22Rv1 (cell line): ENCODE measurements at regions not wholly inside any gene's neighbourhood (a gene's known extent, or its start where the extent isn't known, plus 50 kb on each side); places are given as distances from the start of the nearest gene placed in this dataset.

ENCODE experiments used
- ZFX ChIP-seq: fragments of 450-650 bp; IDR thresholded peaks from 2 replicates; pipeline ENCODE4 v1.6.1; 2017; ENCODE audit warnings: antibody characterized with exemption, borderline replicate concordance
- TF ChIP-seq, protein P1 (sequence below): fragments of 450-650 bp; IDR thresholded peaks from 2 replicates; pipeline ENCODE4 v1.5.1; 2017; ENCODE audit warnings: mild to moderate bottlenecking

DNA sequence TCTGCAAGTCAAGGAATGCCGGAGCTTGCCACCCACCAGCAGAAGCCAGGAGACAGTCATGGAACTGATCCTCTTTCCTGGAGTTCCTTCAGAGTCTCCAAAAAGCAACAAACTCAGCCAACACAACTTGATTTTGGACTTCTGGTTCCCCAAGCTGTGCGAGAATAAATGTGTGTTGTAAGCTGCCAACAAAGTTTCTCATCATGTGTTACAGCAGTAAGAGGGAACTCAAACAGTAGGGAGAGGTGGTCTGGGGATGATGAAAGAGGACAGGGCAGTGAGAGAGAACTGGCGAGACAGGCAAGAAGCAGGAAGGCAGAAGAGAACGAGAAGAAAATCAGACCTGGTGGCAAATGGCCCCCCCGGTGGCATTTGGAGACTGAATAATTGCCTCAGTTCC is 204.9 kb downstream of the MAF start:
- TF ChIP-seq, protein P1, sequence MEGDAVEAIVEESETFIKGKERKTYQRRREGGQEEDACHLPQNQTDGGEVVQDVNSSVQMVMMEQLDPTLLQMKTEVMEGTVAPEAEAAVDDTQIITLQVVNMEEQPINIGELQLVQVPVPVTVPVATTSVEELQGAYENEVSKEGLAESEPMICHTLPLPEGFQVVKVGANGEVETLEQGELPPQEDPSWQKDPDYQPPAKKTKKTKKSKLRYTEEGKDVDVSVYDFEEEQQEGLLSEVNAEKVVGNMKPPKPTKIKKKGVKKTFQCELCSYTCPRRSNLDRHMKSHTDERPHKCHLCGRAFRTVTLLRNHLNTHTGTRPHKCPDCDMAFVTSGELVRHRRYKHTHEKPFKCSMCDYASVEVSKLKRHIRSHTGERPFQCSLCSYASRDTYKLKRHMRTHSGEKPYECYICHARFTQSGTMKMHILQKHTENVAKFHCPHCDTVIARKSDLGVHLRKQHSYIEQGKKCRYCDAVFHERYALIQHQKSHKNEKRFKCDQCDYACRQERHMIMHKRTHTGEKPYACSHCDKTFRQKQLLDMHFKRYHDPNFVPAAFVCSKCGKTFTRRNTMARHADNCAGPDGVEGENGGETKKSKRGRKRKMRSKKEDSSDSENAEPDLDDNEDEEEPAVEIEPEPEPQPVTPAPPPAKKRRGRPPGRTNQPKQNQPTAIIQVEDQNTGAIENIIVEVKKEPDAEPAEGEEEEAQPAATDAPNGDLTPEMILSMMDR: no peak
- TF ChIP-seq ZFX: no peak
